Stimulated activated CD4-positive, alpha-beta T cell treated with anti-CD3 and anti-CD28 coated beads, Interleukin-4, amount 100 ng/mL, for 4 hours (primary cell): ENCODE measurements at regions not wholly inside any gene's neighbourhood (a gene's known extent, or its start where the extent isn't known, plus 50 kb on each side); places are given as distances from the start of the nearest gene placed in this dataset.

Source experiments
- DNase-seq, 2 experiments: peaks; one replicate each; pipeline ENCODE4 v3.0.0-alpha.2; 2020

- DNase-seq, result no peak
Measured at GRCh38 chr7:114860206-114860605, 61.7 kb upstream of the MDFIC start.

- no peak for DNase-seq
Measured at GRCh38 chr7:114862406-114862805, 59.5 kb upstream of the MDFIC start.

- no peak for DNase-seq
Measured at GRCh38 chr7:114864278-114864677, 57.6 kb upstream of the MDFIC start.

- DNase-seq, result peak; percentile 54 to 56
Measured at GRCh38 chr7:114865564-114865963, 56.3 kb upstream of the MDFIC start.
